H1 (cell line): ENCODE measurements at regions not wholly inside any gene's neighbourhood (a gene's known extent, or its start where the extent isn't known, plus 50 kb on each side); places are given as distances from the start of the nearest gene placed in this dataset.

ENCODE experiments used
- CTCF ChIA-PET: fragments of 300-600 bp; sonication (Branson Sonifier 250); formaldehyde crosslinking; loops from one replicate; lab custom pipeline; 2021; ENCODE audit not compliant: partially characterized antibody; lab: Charles Lee
- POLR2A ChIA-PET: fragments of 300-600 bp; sonication (Branson Sonifier 250); formaldehyde crosslinking; loops from one replicate; lab custom pipeline; 2021; ENCODE audit warnings: inconsistent platforms; ENCODE audit not compliant: partially characterized antibody; lab: Charles Lee
- DNase-seq, 2 experiments: peaks; one replicate each; pipeline versions ENCODE4 v3.0.0 to v3.0.0-alpha.2; 2010 to 2022; ENCODE audit warnings: low spot score in 2 of 2, low read depth in 1 of 2, mixed read lengths in 1 of 2
- FAIRE-seq: peaks from 2 replicates; lab custom pipeline; 2011; peaks lifted over from hg19 to GRCh38; lab: Jason Lieb, UNC
- H2AFZ ChIP-seq: 2 replicates; pipeline ENCODE4 v1.8.1; 2012; ENCODE audit warnings: low read length, inconsistent platforms
- H2AK5ac ChIP-seq: 2 replicates; pipeline ENCODE4 v1.6.1; 2013; ENCODE audit warnings: low read depth, low read length
- H2BK120ac ChIP-seq: replicated peaks from 2 replicates; pipeline ENCODE3; 2013; ENCODE audit warnings: low read depth, low read length, inconsistent platforms
- H2BK12ac ChIP-seq: 2 replicates; pipeline ENCODE4 v1.6.1; 2013; ENCODE audit warnings: low read depth, low read length
- H2BK15ac ChIP-seq: 2 replicates; pipeline ENCODE4 v1.6.1; 2013; ENCODE audit warnings: low read length
- H2BK20ac ChIP-seq: 2 replicates; pipeline ENCODE4 v1.6.1; 2013; ENCODE audit warnings: low read length
- H2BK5ac ChIP-seq: 2 replicates; pipeline ENCODE4 v1.6.1; 2013; ENCODE audit warnings: low read depth, low read length
- H3K14ac ChIP-seq: 2 replicates; pipeline ENCODE4 v1.6.1; 2013; ENCODE audit warnings: inconsistent platforms; ENCODE audit not compliant: insufficient read length
- H3K18ac ChIP-seq: 2 replicates; pipeline ENCODE4 v1.6.1; 2013; ENCODE audit warnings: low read length; ENCODE audit errors: extremely low read depth
- H3K23ac ChIP-seq: 2 replicates; pipeline ENCODE4 v1.6.1; 2013; ENCODE audit warnings: inconsistent platforms; ENCODE audit not compliant: insufficient read length
- H3K23me2 ChIP-seq: 2 replicates; pipeline ENCODE4 v1.6.1; 2013; ENCODE audit warnings: low read depth, low read length
- H3K27ac ChIP-seq: 2 replicates; pipeline ENCODE4 v1.6.1; 2011; ENCODE audit warnings: low read depth, low read length, inconsistent platforms
- H3K27me3 ChIP-seq, 4 experiments: replicated peaks in 1 of 4; 1 replicate in 1 of 4; 2 replicates in 3 of 4; pipeline versions ENCODE4 v1.6.1 to v1.8.1; 2011 to 2013; ENCODE audit warnings: low read length in 3 of 4, mild to moderate bottlenecking in 3 of 4, inconsistent platforms in 2 of 4, mixed read lengths in 2 of 4, moderate library complexity in 1 of 4; ENCODE audit not compliant: control insufficient read depth in 3 of 4, insufficient read depth in 3 of 4; ENCODE audit errors: extremely low read depth in 1 of 4
- H3K36me3 ChIP-seq, 4 experiments: 2 replicates each; pipeline versions ENCODE4 v1.6.1 to v1.8.1; 2011 to 2013; ENCODE audit warnings: mild to moderate bottlenecking in 4 of 4, low read length in 3 of 4, moderate library complexity in 2 of 4, control low read depth in 1 of 4, inconsistent platforms in 1 of 4; ENCODE audit not compliant: insufficient read depth in 4 of 4, control insufficient read depth in 2 of 4
- H3K4ac ChIP-seq: replicated peaks from 2 replicates; pipeline ENCODE3; 2013; ENCODE audit warnings: low read length, low read depth, mixed read lengths, inconsistent platforms; ENCODE audit not compliant: insufficient read length
- H3K4me1 ChIP-seq, 4 experiments: replicated peaks in 1 of 4; 1 replicate in 1 of 4; 2 replicates in 3 of 4; pipeline versions ENCODE4 v1.6.1 to v1.8.1; 2011 to 2013; ENCODE audit warnings: low read length in 3 of 4, inconsistent platforms in 2 of 4, mixed read lengths in 1 of 4; ENCODE audit not compliant: insufficient read depth in 4 of 4, control insufficient read depth in 3 of 4
- H3K4me2 ChIP-seq, 2 experiments: 2 replicates each; pipeline versions ENCODE4 v1.6.1 to v1.8.1; 2011 to 2013; ENCODE audit warnings: low read depth in 2 of 2, low read length in 2 of 2, control low read depth in 1 of 2, inconsistent platforms in 1 of 2, mild to moderate bottlenecking in 1 of 2; ENCODE audit not compliant: insufficient read depth in 1 of 2
- H3K4me3 ChIP-seq, 4 experiments: fragments of 200-600, 300-600 bp in 1 of 4; sonication (generic), shearing (Covaris generic), sonication (Bioruptor Twin) in 1 of 4; 2 replicates each; pipeline versions ENCODE4 v1.5.1 to v1.8.1; 2011 to 2016; ENCODE audit warnings: low read length in 4 of 4, low read depth in 3 of 4, control low read depth in 2 of 4, inconsistent platforms in 2 of 4, mild to moderate bottlenecking in 2 of 4, mixed read lengths in 1 of 4, moderate library complexity in 1 of 4; ENCODE audit not compliant: insufficient read depth in 2 of 4; ENCODE audit errors: extremely low read depth in 1 of 4
- H3K56ac ChIP-seq: replicated peaks from 2 replicates; pipeline ENCODE3; 2013; ENCODE audit warnings: low read depth, mild to moderate bottlenecking, mixed read lengths, low read length, inconsistent platforms; ENCODE audit not compliant: insufficient read length
- H3K79me1 ChIP-seq: 2 replicates; pipeline ENCODE4 v1.6.1; 2013; ENCODE audit warnings: low read depth, low read length, control low read depth
- H3K79me2 ChIP-seq, 2 experiments: 2 replicates each; pipeline versions ENCODE4 v1.6.1 to v1.8.1; 2012 to 2013; ENCODE audit warnings: low read length in 2 of 2, mild to moderate bottlenecking in 2 of 2, inconsistent platforms in 1 of 2; ENCODE audit not compliant: insufficient read depth in 2 of 2, control insufficient read depth in 1 of 2
- H3K9ac ChIP-seq, 4 experiments: replicated peaks in 1 of 4; 1 replicate in 1 of 4; 2 replicates in 3 of 4; pipeline versions ENCODE4 v1.6.1 to v1.8.1; 2011 to 2013; ENCODE audit warnings: low read depth in 3 of 4, low read length in 3 of 4, control low read depth in 2 of 4, mild to moderate bottlenecking in 2 of 4, moderate library complexity in 2 of 4, inconsistent platforms in 1 of 4; ENCODE audit errors: extremely low read depth in 1 of 4
- H3K9me3 ChIP-seq, 2 experiments: 2 replicates each; pipeline versions ENCODE4 v1.6.1 to v1.8.1; 2012 to 2013; ENCODE audit warnings: mild to moderate bottlenecking in 2 of 2, moderate library complexity in 2 of 2, control low read depth in 1 of 2, inconsistent platforms in 1 of 2, low read depth in 1 of 2, low read length in 1 of 2, mixed read lengths in 1 of 2; ENCODE audit not compliant: insufficient read depth in 2 of 2
- H4K20me1 ChIP-seq, 2 experiments: replicated peaks in 1 of 2; 2 replicates each; pipeline versions ENCODE3 to v1.8.1; 2011 to 2013; ENCODE audit warnings: inconsistent platforms in 2 of 2, low read length in 2 of 2, mild to moderate bottlenecking in 1 of 2; ENCODE audit not compliant: insufficient read depth in 2 of 2, control insufficient read depth in 1 of 2
- H4K5ac ChIP-seq: 2 replicates; pipeline ENCODE4 v1.6.1; 2013; ENCODE audit warnings: low read length, low read depth, mixed read lengths, inconsistent platforms; ENCODE audit not compliant: insufficient read length
- H4K8ac ChIP-seq: 2 replicates; pipeline ENCODE4 v1.8.0; 2013; ENCODE audit warnings: mild to moderate bottlenecking, moderate library complexity, low read length, inconsistent platforms; ENCODE audit not compliant: insufficient read depth; ENCODE audit errors: extremely low read depth
- H4K91ac ChIP-seq: replicated peaks from 2 replicates; pipeline ENCODE3; 2013; ENCODE audit warnings: low read length, mixed read lengths, inconsistent platforms; ENCODE audit not compliant: insufficient read length
- KDM1A ChIP-seq: fragments of 200-600, 300-600 bp; sonication (generic); IDR thresholded peaks from 2 replicates; pipeline ENCODE4 v1.7.1; 2016; ENCODE audit warnings: mild to moderate bottlenecking, low read length, borderline replicate concordance
- SIN3A ChIP-seq, 2 experiments: IDR thresholded peaks in 1 of 2; conservative IDR thresholded peaks in 1 of 2; 2 replicates each; pipeline ENCODE4 v1.6.1; 2011 to 2012; ENCODE audit warnings: low read length in 2 of 2, improper control_type of control experiment in 1 of 2, low read depth in 1 of 2, mild to moderate bottlenecking in 1 of 2
- WGBS, 2 experiments: shearing (Covaris generic) in 1 of 2; methylation state at CpG; one replicate each; pipeline versions ENCODE4 v1.1.6 to v1.1.7; 2013 to 2015; ENCODE audit warnings: low lambda C conversion rate in 2 of 2, mixed read lengths in 2 of 2, inconsistent platforms in 1 of 2, low coverage in 1 of 2, missing lambda C conversion rate in 1 of 2; ENCODE audit not compliant: insufficient replicate concordance in 2 of 2, insufficient coverage in 1 of 2, insufficient read length in 1 of 2; ENCODE audit errors: extremely low coverage in 1 of 2, missing lambda C conversion rate in 1 of 2; 5-methylcytosine and 5-hydroxymethylcytosine counted together

DNA sequence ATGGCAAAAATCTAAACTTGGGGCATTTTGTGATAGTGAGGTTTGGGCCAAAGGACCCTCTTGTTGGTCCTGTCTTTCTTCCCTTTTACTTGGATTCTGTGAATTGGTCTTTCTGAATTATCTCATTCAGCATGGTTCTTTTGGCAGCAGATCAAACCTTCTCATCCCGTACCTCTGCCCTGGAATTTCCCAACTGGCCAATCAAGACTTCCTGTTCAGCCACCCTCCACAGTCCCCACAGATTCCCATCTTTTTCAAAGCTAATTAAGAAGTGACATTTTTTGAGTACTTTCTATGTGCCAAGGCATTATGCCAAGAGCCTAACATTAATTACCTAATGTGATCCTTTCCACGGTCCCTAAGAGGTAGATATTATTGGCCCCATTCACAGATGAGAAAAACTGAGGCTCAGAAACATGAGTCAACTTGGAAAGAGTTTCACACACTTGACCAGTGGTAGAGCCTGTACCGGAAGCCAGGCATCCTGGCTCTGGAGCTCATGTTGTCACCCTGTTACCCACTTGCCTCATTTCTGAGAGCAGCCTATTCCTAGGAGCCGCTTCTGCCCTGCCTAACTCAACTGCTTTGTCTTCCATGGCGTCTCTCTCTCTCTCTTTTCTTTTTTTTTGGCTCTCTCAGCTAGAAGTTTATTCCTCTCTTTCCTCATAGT, 135.9 kb downstream of the C12orf75 start:
- ChIA-PET POLR2A (no interaction called here), CTCF (interaction anchor here (0.9 to 1.7 kb wide), 3 partner anchors 9 to 46 kb away, joined by 3 to 5 read pairs (median 3); no protein-coding TSS in a partner anchor)
- Histone ChIP-seq H3K14ac (no peak overlapping the region), H2BK15ac (no peak overlapping the region), H3K56ac (no peak overlapping the region), H4K20me1 (no peaks in the 10 kb centered on the region), H3K4me1 (peaks cover 0 to 7% (median 2%) of the 10 kb centered on the region in 4 experiments; a peak in 2 of 7 replicates), H3K79me2 (no peaks in the 10 kb centered on the region), H4K5ac (no peak overlapping the region), H2BK5ac (no peak overlapping the region), H3K18ac (no peak overlapping the region), H3K9me3 (no peaks in the 10 kb centered on the region), H2BK12ac (no peak overlapping the region), H2AFZ (no peak overlapping the region), H3K23ac (no peak overlapping the region), H2AK5ac (no peak overlapping the region), H3K36me3 (no peaks in the 10 kb centered on the region), H3K23me2 (peaks cover 6% of the 10 kb centered on the region; the same call in 1 of the 2 replicates), H3K79me1 (no peaks in the 10 kb centered on the region), H3K9ac (no peak overlapping the region), H2BK120ac (no peak overlapping the region), H3K27me3 (peaks cover 0 to 1% (median 0%) of the 10 kb centered on the region in 4 experiments; a peak in 1 of 7 replicates), H4K8ac (no peak overlapping the region), H3K27ac (no peak overlapping the region), H3K4ac (no peak overlapping the region), H3K4me3 (no peak overlapping the region), H4K91ac (no peak overlapping the region), H3K4me2 (no peak overlapping the region), H2BK20ac (no peak overlapping the region)
- WGBS, 2 experiments, result 88% methylated on average over 5 of the region's 5 CpGs; no CpG with 5 or more reads in 1 of the 2 experiments
- FAIRE-seq, result no peak
- no peak for DNase-seq
- TF ChIP-seq KDM1A, result peak; percentile 79; the same call in 1 of the 2 replicates
- TF ChIP-seq SIN3A (conservative IDR thresholded peaks at IDR 0.05 in 1 of 2, IDR thresholded peaks at IDR 0.05 in 1 of 2; ENCODE audit: low read depth in 1 of 2, low read length in 2 of 2), result no peak
